Endothelial cell (in vitro differentiated cells): ENCODE measurements at regions not wholly inside any gene's neighbourhood (a gene's known extent, or its start where the extent isn't known, plus 50 kb on each side); places are given as distances from the start of the nearest gene placed in this dataset.

Source experiments
- DNase-seq: peaks from one replicate; pipeline ENCODE4 v3.0.0; 2021; ENCODE audit warnings: low spot score
- H3K27ac Mint-ChIP-seq: one replicate; pipeline ENCODE4 v1.8.0; 2021; ENCODE audit warnings: mixed read lengths, inconsistent platforms; ENCODE audit not compliant: unreplicated experiment
- H3K27me3 Mint-ChIP-seq: one replicate; pipeline ENCODE4 v1.8.0; 2021; ENCODE audit warnings: mild to moderate bottlenecking, moderate library complexity, mixed read lengths, inconsistent platforms; ENCODE audit not compliant: unreplicated experiment
- H3K36me3 Mint-ChIP-seq: one replicate; pipeline ENCODE4 v1.8.0; 2021; ENCODE audit warnings: mild to moderate bottlenecking, low read depth, mixed read lengths, inconsistent platforms; ENCODE audit not compliant: unreplicated experiment
- H3K4me1 Mint-ChIP-seq: one replicate; pipeline ENCODE4 v1.8.0; 2021; ENCODE audit warnings: mild to moderate bottlenecking, mixed read lengths, inconsistent platforms; ENCODE audit not compliant: unreplicated experiment
- H3K4me3 Mint-ChIP-seq: one replicate; pipeline ENCODE4 v1.8.0; 2021; ENCODE audit warnings: mild to moderate bottlenecking, mixed read lengths, inconsistent platforms; ENCODE audit not compliant: unreplicated experiment
- H3K9me3 Mint-ChIP-seq: one replicate; pipeline ENCODE4 v1.8.0; 2021; ENCODE audit warnings: mixed read lengths, inconsistent platforms; ENCODE audit not compliant: unreplicated experiment
- CTCF ChIP-seq: fragments of 200-600 bp; sonication (generic); IDR thresholded peaks from one replicate; pipeline ENCODE4 v1.5.0; 2021; ENCODE audit warnings: antibody characterized with exemption; ENCODE audit not compliant: unreplicated experiment

- no peaks in the 10 kb centered on the region for H3K27me3 Mint-ChIP-seq
- H3K4me3 Mint-ChIP-seq: no peak overlapping the region
- H3K36me3 Mint-ChIP-seq: no peaks in the 10 kb centered on the region
Observed at GRCh38 chr2:228625481-228625880, 444.0 kb upstream of the SPHKAP start.

GRCh38 chr2:228624733-228625132 lies 443.2 kb upstream of the SPHKAP start:
- no peaks in the 10 kb centered on the region for H3K9me3 Mint-ChIP-seq
- peaks cover 8% of the 10 kb centered on the region for H3K4me1 Mint-ChIP-seq
- no peak for DNase-seq
- no peaks in the 10 kb centered on the region for H3K36me3 Mint-ChIP-seq
- no peak overlapping the region for H3K4me3 Mint-ChIP-seq
- TF ChIP-seq CTCF: no peak
- H3K27ac Mint-ChIP-seq: no peak overlapping the region
- no peaks in the 10 kb centered on the region for H3K27me3 Mint-ChIP-seq

More at GRCh38 chr2:228625481-228625880, 444.0 kb upstream of the SPHKAP start:
- no peak for DNase-seq
- no peaks in the 10 kb centered on the region for H3K9me3 Mint-ChIP-seq
- H3K4me1 Mint-ChIP-seq: peaks cover 8% of the 10 kb centered on the region
- TF ChIP-seq CTCF: no peak
- no peak overlapping the region for H3K27ac Mint-ChIP-seq

GRCh38 chr2:228615496-228615895 lies 434.0 kb upstream of the SPHKAP start:
- Mint-ChIP-seq H3K27ac (no peak overlapping the region), H3K27me3 (peaks cover 1% of the 10 kb centered on the region), H3K4me3 (no peak overlapping the region), H3K36me3 (no peaks in the 10 kb centered on the region), H3K9me3 (no peaks in the 10 kb centered on the region), H3K4me1 (no peaks in the 10 kb centered on the region)
- DNase-seq: no peak
- no peak for TF ChIP-seq CTCF

GRCh38 chr2:228614741-228615140 lies 433.3 kb upstream of the SPHKAP start:
- peaks cover 1% of the 10 kb centered on the region for H3K27me3 Mint-ChIP-seq
- H3K36me3 Mint-ChIP-seq: no peaks in the 10 kb centered on the region
- no peaks in the 10 kb centered on the region for H3K9me3 Mint-ChIP-seq
- DNase-seq: no peak
- no peak for TF ChIP-seq CTCF
- H3K4me1 Mint-ChIP-seq: no peaks in the 10 kb centered on the region
- H3K4me3 Mint-ChIP-seq: no peak overlapping the region
- no peak overlapping the region for H3K27ac Mint-ChIP-seq

GRCh38 chr2:228613133-228613850 lies 431.8 kb upstream of the SPHKAP start:
- TF ChIP-seq CTCF: no peak
- Mint-ChIP-seq H3K36me3 (no peaks in the 10 kb centered on the region), H3K27me3 (peaks cover 1% of the 10 kb centered on the region), H3K4me1 (no peaks in the 10 kb centered on the region), H3K9me3 (no peaks in the 10 kb centered on the region), H3K27ac (no peak overlapping the region), H3K4me3 (no peak overlapping the region)
- DNase-seq: no peak
